GM19468 (cell line): ENCODE measurements at regions not wholly inside any gene's neighbourhood (a gene's known extent, or its start where the extent isn't known, plus 50 kb on each side); places are given as distances from the start of the nearest gene placed in this dataset.
"Not testable (repeated sequence)": the region's sequence is repeated elsewhere in the genome, so short reads cannot be mapped to it uniquely, and the experiment has no call there.

Experiments
- ATAC-seq: cut with Tn5 transposase; IDR thresholded peaks from one replicate; pipeline ENCODE4 v1.9.1; 2021; ENCODE audit warnings: mild to moderate bottlenecking, moderate library complexity, moderate number of reproducible peaks; ENCODE audit not compliant: unreplicated experiment; ENCODE audit errors: extremely low read depth

DNA sequence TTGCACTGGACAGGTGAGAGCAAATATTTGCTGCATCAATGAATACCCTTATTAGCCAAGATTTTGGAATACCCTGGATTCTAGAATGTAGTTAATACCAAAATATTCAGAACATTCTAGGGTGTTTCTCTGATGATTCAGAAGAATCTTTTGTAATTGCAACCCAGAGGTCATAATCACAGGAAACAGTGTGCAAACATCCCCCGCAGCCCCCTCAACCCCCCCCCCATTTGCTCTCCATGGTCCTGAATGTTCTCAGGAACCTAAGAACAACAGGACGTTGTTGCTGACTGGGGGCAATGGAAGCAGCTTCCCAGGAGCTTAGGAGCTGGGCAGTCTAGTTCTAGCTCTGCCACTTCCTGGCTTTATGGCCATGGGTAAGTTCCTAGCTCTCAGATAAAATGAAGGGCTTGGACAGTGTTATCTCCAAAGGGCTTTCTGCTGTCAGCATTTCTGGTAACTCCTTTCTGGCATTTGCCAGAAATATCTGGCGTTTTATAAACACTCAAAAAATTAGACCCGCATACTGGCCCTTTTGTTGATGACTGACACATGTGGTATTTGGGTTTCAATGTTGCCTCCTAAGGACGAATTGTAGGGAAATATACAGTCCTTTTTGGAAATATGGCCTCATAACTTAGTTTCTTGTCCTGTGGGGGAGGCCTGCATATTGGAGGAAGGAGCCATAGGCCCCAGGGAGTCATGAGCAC, 178.6 kb downstream of the RRAGC start:
- ATAC-seq: no peak

DNA sequence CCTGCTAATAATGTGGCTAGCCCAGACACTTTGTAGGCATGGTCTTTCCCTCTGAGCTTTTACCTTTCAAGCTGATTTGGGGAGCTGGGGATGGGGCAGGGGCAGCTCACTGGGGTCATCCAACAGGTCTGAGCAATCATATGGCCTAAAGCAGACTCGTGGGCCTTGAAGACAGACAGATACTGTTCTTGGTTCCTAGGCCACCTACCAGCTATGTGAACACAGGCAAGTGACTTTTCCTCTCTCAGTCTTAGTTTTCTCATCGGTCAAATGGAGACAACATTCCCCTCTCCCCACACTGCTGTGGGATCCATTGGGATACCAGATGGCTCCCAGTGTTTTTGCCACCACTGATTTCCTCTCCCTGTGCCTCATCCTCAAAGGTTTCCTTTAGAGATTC, 181.8 kb downstream of the RRAGC start:
- no peak for ATAC-seq

DNA sequence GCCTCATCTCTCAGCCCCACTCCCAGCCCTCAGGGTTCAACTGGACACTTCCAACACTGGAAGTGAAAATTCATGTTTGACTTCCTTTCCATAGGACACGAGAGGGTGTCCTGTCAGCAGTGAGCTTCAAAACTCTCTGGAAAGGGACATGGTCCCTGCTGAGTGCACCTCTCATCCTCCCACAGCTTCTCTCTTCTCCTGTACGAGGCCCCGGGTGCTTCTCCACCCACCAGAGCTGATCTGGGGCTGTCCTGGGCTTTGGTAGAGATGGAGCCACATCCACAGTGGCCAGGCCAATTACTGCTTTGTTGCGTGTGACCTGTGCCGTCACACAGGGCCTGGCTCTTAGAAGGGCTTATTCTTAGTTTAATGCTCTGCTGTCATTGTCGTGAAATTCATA, 182.3 kb downstream of the RRAGC start:
- no peak for ATAC-seq

DNA sequence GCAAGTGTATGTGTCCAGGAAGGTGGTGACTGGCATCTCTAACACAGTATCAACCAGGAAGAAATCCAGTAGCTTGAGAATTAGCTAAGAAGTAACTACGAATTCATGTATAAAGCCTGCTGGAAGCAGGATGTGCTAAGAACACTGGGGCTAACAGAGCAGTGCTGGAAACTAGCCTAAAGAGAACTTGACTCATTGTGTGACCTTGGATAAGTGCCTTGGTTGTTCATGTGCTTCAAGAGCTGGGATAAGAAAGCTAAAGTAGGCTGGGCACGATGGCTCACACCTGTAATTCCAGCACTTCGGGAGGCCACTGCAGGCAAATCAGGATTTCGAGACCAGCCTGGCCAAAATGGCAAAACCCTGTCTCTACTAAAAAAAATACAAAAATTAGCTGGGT, 186.9 kb downstream of the RRAGC start:
- ATAC-seq: no peak

DNA sequence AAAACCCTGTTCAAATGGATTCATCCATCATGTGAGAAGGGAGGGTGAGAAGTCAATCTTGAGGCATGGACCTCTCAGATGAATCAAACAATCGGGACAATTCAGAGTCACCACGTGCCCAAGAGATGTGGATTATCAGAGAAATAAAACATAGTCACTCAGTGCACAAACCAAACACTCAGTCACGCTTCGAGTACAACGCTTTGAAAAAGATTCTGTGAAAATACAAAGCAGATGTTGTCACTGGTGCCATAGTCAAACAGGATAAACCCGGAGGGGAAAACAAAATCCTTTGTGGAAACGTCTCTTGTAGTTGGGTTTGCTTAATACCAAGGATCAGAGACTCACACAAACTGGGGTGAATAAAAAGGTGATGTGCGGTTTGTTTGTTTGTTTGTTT, 188.4 kb downstream of the RRAGC start:
- ATAC-seq: no peak

DNA sequence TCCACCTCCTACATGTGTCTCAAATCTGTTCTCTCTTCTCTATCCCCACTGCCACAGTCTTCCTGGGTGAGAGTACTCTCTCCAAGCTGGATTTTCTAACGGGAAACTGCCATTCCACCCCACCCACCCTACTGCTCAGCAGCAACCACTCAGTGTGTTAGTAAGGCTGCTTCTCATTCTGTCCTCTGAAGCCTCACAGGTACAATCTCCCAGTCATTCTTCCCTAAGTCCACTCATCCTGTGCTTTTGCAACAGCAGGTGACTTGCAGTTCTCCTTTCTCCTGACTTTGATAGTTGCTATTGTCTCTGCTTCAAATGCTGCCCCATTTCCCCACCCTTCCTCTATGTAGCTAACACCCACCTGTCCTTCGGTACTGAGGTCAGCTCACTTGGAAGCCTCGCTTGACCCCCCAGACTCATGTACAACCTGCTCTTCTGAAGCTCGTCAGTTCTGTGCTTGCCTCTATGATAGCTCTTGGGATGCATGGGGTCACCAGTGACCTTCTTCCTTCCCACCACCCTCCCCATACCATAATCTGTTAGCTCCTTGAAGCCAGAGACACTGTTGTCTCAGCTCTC, 188.9 kb downstream of the RRAGC start:
- no peak for ATAC-seq

DNA sequence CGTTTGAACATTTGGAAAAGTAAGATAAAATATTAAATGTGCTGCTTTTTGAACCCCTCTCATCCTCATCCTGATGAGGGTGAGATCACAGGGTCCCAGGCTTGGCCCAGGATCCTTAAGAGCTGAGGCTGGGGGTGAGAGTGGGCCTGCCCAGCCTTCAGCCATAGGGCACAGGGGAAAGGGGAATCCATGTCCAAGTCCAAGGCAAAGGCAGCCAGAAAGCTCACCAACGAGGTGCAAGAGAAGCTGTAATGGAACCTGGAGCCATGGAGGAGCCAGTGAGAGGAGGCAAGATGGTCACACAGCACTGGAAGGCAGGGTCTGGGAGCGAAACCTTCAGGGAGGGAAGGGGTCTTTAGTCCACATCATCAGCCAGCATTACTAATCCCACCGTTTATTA, 191.9 kb downstream of the RRAGC start:
- no peak for ATAC-seq

DNA sequence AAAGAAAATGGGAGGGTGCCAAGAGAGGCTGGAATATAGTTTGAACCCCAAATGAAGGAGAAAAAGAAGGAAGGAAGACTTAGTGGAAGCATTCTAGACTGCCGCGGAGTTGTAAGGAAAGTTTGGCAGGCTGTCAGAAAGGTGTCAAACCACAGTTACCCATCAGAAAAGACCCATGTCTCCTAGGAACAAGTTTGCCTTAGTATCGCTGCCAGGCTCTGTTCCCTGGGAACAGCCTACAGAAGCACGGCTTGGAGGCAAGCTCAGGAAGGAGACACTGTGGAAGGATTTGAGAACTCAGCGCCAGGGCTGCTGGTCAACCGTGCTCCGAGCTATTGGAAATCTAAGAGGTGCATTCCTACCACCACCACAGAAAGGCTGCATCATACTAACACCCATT, 197.4 kb downstream of the RRAGC start:
- no peak for ATAC-seq

DNA sequence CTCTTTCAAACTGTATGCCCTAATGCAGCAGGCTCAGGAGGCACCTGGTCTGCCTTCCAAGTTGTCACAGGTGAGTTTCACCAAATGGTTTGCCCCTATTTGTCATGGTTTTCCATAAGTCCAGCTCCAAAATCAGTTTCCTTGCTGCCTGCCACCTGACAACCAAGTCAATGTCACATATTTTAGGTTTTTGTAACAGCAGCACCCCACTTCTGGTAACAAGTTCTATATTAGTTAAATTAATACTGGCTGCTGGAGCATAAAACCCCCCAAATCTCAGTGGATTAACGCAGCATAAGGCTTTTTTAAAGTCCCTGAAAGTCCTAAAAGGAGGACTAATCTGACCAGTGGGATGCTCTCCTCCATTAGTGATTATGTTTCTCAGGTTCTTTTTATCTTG, 200.7 kb downstream of the RRAGC start:
- no peak for ATAC-seq

DNA sequence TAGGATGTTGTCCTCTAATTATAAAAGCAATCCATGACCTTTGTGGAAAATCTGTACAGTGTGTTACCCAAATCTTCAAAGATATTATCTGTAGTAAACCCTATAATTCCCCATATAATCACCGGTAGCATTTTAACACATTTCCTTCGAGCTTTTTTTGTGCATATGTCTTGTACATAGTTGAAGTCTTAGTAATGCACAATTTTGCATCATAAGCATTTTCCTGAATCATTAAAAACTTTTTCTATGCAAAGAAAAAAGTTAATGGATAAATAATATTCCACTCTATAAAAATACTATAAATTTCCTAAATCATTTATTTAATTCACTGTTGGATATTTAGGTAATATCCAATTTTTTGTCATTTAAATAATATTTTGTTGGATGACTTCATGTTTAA, 201.7 kb downstream of the RRAGC start:
- no peak for ATAC-seq

DNA sequence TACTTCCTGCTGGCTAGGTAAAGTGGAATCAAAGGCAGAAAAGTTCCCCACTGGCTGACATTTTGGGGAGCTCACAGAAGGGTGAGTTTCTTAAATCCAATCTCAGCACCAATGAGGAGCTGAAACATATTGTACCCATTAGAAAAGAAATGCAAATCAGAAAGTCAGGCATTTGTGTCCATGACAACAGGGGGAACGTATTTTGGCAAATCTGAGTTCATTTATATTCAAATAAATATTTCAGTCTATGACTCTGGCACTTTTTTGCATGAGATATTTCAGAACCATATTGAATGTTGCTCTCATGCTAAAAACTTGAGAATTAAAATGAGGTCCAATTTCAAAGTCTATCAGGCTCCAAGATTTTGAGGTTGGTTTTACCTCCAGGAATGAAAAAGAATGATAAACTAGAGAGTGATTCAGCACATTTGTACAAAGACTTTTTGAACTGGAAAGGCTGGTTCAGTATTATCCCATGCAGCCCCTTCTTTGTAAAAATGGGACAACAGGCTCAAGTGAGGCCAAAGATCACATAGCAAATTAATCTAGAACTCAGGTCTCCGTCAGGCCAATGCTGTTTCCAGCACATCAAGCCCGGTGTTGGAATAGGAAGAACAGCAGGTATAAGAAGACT, 202.2 kb downstream of the RRAGC start:
- ATAC-seq: no peak

DNA sequence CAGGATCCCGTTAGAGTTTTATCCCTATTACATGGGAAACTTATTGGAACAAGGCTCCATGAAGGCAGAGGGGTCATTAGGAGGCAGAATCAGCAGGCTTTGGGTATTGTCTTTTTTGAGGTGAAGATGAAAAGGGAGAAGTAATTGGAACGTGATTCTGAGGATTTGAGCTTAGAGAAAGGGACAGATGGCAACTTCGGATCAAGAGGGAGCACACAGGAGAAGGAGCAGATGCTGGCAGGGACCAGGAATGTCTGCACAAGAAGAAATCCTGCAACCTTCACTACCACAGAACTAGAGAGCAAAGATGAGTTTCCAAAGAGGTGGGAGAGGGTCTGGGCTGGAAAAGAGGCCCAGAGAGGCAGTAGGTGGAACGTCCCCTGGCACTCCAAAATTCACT, 202.8 kb downstream of the RRAGC start:
- ATAC-seq: no peak

DNA sequence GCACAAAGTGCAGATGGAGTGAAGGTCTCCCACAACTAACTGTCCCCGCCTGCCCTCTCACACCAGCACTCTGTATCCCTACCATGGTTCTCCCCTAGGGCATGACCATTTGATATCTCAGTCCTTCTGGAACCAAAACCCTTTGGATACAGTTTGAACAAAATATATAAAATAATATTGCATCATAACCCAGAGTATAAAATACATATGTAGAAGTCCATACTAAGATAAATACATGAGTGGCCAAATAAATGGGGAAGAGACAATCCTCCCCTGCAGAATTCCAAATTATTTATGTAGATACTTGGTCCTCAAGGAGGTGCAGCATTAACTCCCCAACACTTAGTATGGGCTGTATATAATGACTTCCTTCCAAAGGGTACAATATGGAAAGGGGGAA, 207.4 kb downstream of the RRAGC start:
- no peak for ATAC-seq

DNA sequence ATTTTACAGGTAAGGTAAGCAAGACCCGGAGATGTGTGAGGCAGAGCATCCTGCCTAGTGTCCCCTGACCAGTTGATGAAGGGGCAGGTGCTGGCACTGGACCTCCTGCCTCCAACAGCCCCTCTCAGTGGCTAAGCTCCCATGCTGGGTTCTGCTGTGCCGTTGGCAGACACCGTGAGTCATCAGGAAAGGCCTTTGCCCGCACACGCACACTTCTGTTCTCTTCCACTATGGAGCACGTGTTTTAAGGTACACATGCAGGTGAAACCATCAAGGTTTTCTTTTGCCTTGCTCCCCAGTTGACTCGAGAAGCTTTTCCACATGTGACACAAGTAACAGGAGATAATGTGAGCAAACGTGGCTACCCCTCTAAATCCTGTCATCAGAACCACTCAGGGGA, 207.9 kb downstream of the RRAGC start:
- no peak for ATAC-seq

DNA sequence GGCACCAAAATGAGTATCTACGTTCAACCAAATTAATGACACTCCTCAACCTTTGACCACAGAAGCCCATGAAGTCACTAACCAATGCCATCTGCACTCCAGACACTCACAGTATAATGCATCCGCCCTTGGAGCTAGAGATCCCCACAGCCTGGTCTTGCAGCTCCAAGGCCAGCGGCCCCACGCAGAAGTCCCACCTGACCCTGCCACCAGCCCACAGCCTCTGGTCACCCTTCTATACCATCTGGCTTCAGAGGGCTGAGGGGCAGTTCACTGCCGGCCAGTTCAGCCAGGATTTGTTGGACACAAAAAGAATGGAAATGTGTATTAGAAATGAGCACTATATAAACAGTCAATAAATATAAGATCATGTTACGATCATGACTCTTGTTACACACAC, 211.2 kb downstream of the RRAGC start:
- ATAC-seq: no peak

DNA sequence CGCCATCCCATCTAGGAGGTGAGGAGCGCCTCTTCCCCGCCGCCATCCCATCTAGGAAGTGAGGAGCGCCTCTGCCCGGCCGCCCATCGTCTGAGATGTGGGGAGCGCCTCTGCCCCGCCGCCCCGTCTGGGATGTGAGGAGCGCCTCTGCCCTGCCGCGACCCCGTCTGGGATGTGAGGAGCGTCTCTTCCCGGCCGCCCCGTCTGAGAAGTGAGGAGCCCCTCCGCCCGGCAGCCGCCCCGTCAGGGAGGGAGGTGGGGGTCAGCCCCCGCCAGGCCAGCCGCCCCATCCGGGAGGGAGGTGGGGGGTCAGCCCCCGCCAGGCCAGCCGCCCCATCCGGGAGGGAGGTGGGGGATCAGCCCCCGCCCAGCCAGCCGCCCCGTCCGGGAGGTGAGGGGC, 212.2 kb downstream of the RRAGC start:
- not testable (repeated sequence) for ATAC-seq

DNA sequence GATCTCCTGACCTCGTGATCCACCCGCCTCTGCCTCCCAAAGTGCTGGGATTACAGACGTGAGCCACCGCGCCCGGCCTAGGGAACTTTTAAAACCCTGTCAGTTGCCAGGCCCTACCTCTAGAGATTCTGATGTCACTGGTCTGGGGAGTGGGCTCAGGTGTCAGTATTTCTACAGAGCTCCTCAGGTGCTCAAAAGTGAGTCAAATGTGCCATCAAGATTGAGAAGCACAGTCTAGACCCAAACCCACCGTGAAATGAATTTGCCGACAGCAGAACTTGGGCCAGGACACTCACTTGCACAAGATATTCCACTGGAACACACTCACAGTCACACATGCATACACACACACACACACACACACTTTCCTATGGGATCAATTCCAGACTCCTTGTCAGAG, 215.5 kb downstream of the RRAGC start:
- no peak for ATAC-seq

DNA sequence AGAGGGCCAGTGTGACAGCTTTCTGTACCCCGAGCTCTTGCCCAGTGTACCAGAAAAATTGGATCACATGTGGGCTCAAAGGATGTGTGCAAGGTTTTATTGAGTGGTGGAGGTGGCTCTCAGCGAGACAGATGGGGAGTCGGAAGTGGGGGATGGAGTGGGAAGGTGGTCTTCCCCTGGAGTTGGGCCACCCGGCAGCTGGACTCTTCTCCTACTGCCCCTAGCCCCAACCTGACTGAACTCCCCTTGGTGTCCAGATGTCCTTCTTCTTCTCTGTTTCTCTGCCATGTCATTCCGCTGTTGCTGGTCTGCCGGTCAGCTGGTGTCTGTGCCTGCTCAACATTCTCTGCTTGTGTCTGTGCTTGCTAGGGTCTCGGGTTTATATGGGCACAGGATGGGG, 217.9 kb downstream of the RRAGC start:
- ATAC-seq: no peak

DNA sequence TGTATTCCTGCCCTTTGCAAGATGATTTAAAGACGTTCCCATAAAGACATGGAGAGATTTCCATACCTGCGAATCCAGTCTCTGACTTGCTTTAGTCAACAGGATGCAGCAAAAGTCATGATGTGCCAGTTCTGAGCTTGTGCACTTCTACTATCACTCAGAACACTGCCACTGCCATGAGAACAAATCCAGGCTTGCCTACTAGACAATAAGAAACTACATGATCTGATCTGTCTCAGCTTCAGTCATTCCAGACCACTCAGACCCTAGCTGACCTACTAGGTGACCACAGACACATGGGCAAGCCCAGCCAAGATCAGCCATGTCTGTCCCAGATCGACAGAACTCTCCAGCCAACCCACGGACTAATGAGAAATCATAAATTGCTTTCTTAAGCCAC, 219.2 kb downstream of the RRAGC start:
- ATAC-seq: no peak

DNA sequence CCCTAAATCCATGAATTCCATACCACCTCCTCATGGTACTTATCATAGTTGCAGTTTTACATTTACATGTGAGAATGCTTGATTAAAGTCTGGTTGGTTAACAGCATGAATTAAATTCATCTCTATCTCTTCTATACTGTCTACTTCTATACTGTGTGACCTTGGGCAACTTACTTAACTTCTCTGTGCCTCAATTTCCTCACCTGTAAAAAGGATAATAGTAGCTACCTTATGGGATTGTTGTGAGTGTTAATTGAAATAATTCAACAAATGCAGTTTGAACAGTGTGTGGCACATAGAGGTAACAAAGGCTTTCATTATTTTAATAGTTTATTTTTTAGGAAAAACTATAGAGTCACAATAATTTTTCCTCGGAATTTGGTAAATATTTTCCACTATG, 231.3 kb downstream of the RRAGC start:
- no peak for ATAC-seq

DNA sequence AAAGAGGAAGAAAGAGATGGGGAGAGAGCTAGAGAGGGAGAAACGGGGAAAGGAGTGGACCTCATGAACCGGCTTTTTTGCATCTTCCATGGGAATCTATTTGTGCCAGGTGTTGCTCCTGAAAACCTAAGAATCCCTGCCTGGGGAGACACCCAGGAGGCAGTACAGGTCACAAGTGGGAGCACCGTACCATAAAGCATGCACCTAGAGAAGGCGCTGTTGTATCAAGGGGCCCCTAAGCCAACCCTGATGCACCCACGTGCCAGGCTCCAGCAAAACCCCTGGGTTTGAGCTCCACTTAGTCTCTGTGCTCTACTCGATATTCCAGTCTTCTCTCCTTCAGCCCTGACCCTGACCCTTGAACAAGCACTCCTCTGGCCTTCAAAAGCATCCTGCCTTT, 233.6 kb downstream of the RRAGC start:
- ATAC-seq: no peak
